T-cell (primary cell): ENCODE measurements at regions not wholly inside any gene's neighbourhood (a gene's known extent, or its start where the extent isn't known, plus 50 kb on each side); places are given as distances from the start of the nearest gene placed in this dataset.

Source experiments
- ATAC-seq, 4 experiments: fragments of 200-7000 bp in 3 of 4; fragments of 150-1000 bp in 1 of 4; cut with Tn5 transposase; replicated peaks in 1 of 4; 1 replicate in 3 of 4; 2 replicates in 1 of 4; pipeline ENCODE4 v1.10.0; 2021; ENCODE audit warnings: moderate library complexity in 3 of 4, mild to moderate bottlenecking in 2 of 4, moderate number of reproducible peaks in 1 of 4
- CTCF ChIA-PET, 2 donors: fragments of 300-600 bp; sonication (Branson Sonifier 250); formaldehyde crosslinking; loops; one replicate each; lab custom pipeline; 2022; ENCODE audit warnings: antibody characterized with exemption in 2 of 2; lab: Charles Lee
- POLR2A ChIA-PET, 2 donors: fragments of 300-600 bp; sonication (Branson Sonifier 250); formaldehyde crosslinking; loops; one replicate each; lab custom pipeline; 2022; ENCODE audit warnings: antibody characterized with exemption in 2 of 2; lab: Charles Lee
- DNase-seq, 35 experiments: peaks; one replicate each; pipeline versions ENCODE4 v3.0.0 to v3.0.0-alpha.2; 2013 to 2023
- H3K27ac ChIP-seq: one replicate; pipeline ENCODE4 v1.5.1; 2013; ENCODE audit warnings: low read length
- H3K27me3 ChIP-seq, 2 experiments: replicated peaks in 1 of 2; 1 replicate in 1 of 2; 2 replicates in 1 of 2; pipeline versions ENCODE4 v1.6.1 to v1.7.0; 2013; ENCODE audit warnings: low read length in 1 of 2, mixed read lengths in 1 of 2; ENCODE audit not compliant: control insufficient read depth in 2 of 2, insufficient read depth in 2 of 2; ENCODE audit errors: extremely low read depth in 1 of 2
- H3K36me3 ChIP-seq, 2 donors: 1 replicate in 1 of 2; 2 replicates in 1 of 2; pipeline versions ENCODE4 v1.6.1 to v1.7.0; 2013; ENCODE audit warnings: low read length in 1 of 2; ENCODE audit not compliant: control insufficient read depth in 2 of 2, insufficient read depth in 1 of 2; ENCODE audit errors: extremely low read depth in 1 of 2
- H3K4me1 ChIP-seq, 2 experiments: 1 replicate in 1 of 2; 2 replicates in 1 of 2; pipeline versions ENCODE4 v1.6.1 to v1.7.0; 2013; ENCODE audit warnings: low read length in 2 of 2, mixed read lengths in 1 of 2; ENCODE audit not compliant: insufficient read depth in 2 of 2, control insufficient read depth in 1 of 2; ENCODE audit errors: extremely low read depth in 1 of 2
- H3K4me3 ChIP-seq, 2 donors: 1 replicate in 1 of 2; 2 replicates in 1 of 2; pipeline versions ENCODE4 v1.5.1 to v1.7.0; 2013; ENCODE audit warnings: mild to moderate bottlenecking in 2 of 2, low read length in 1 of 2, moderate library complexity in 1 of 2; ENCODE audit not compliant: control insufficient read depth in 1 of 2; ENCODE audit errors: extremely low read depth in 1 of 2
- H3K9me3 ChIP-seq: 2 replicates; pipeline ENCODE4 v1.7.0; 2013
- H3K27ac Mint-ChIP-seq, 2 donors: one replicate each; pipeline ENCODE4 v1.8.0; 2020 to 2021; ENCODE audit warnings: mild to moderate bottlenecking in 2 of 2, mixed read lengths in 2 of 2
- H3K27me3 Mint-ChIP-seq, 2 donors: one replicate each; pipeline ENCODE4 v1.8.0; 2021 to 2022; ENCODE audit warnings: mixed read lengths in 2 of 2
- H3K36me3 Mint-ChIP-seq: one replicate; pipeline ENCODE4 v1.8.0; 2021; ENCODE audit warnings: mixed read lengths
- H3K4me1 Mint-ChIP-seq, 3 donors: one replicate each; pipeline ENCODE4 v1.8.0; 2020 to 2022; ENCODE audit warnings: mixed read lengths in 3 of 3, mild to moderate bottlenecking in 1 of 3
- H3K4me3 Mint-ChIP-seq, 3 donors: one replicate each; pipeline ENCODE4 v1.8.0; 2020 to 2022; ENCODE audit warnings: mild to moderate bottlenecking in 3 of 3, mixed read lengths in 3 of 3, moderate library complexity in 3 of 3
- H3K9me3 Mint-ChIP-seq, 3 donors: one replicate each; pipeline ENCODE4 v1.8.0; 2020 to 2022; ENCODE audit warnings: mixed read lengths in 3 of 3
- WGBS: methylation state at CpG from one replicate; pipeline ENCODE4 v1.1.5; 2013; ENCODE audit warnings: missing lambda C conversion rate; ENCODE audit not compliant: insufficient coverage; 5-methylcytosine and 5-hydroxymethylcytosine counted together

DNA sequence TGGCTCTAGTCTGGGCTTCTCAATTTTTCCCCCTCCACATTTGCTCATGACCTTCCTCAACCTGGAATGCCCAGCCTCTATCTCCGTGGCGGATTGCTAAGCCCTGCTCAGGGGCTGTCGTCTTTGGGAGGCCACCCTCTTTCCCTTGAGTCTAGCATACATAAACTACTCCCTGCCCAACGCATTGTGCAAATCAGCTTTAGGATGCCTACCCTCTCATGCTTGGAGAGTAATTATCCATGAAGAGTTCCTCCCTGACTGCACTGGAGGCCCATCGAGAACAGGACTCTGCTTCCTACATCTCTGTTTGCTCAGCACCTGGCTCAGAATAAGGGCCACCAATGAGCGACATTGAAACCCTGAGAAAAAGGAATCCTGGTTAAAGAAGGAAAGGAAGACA, 53.7 kb upstream of the NPAS2 start:
- Histone ChIP-seq H3K36me3 (no peaks in the 10 kb centered on the region), H3K4me1 (no peaks in the 10 kb centered on the region), H3K27ac (no peak overlapping the region), H3K27me3 (peaks cover 0 to 9% of the 10 kb centered on the region in 2 experiments), H3K9me3 (no peaks in the 10 kb centered on the region), H3K4me3 (no peak overlapping the region)
- CTCF ChIA-PET = no interaction called here
- H3K27me3 Mint-ChIP-seq = peaks cover 18 to 25% of the 10 kb centered on the region in 2 donors
- H3K27ac Mint-ChIP-seq = no peak overlapping the region
- H3K4me3 Mint-ChIP-seq = no peak overlapping the region
- no peaks in the 10 kb centered on the region for H3K4me1 Mint-ChIP-seq
- DNase-seq = no peak
- H3K9me3 Mint-ChIP-seq = no peaks in the 10 kb centered on the region
- WGBS = 80% methylated on average over 4 of the region's 6 CpGs
- no peak for ATAC-seq
- H3K36me3 Mint-ChIP-seq = no peaks in the 10 kb centered on the region
- POLR2A ChIA-PET = no interaction called here

DNA sequence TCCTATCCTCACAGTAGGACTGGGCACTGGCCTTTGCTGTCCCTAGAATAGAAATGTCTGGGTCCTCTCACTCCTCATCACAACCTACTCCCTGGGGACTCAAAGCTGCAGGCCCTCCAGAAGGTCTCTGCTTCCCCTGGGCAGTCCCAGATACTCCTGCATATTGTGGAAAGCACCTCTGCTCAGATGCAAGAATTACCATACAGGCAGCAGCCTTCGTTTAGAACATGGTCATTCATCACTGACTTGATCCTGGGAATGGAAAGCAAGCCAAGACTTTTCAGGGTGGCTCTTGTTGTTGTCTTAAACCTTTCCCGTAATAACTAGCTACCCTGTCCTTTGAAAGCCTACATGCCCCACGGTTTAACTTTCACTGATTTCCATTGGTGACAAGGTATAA, 53.1 kb upstream of the NPAS2 start:
- DNase-seq (no peak), ATAC-seq (no peak)
- Mint-ChIP-seq H3K9me3 (no peaks in the 10 kb centered on the region), H3K27ac (no peak overlapping the region), H3K4me3 (no peak overlapping the region), H3K4me1 (no peaks in the 10 kb centered on the region), H3K36me3 (no peaks in the 10 kb centered on the region), H3K27me3 (peaks cover 16 to 22% of the 10 kb centered on the region in 2 donors)
- WGBS = 38% methylated on average over 1 of the region's 3 CpGs
- H3K27me3 ChIP-seq = peaks cover 0 to 9% of the 10 kb centered on the region in 2 experiments
- H3K9me3 ChIP-seq = no peaks in the 10 kb centered on the region
- H3K4me3 ChIP-seq = no peak overlapping the region
- H3K4me1 ChIP-seq = no peaks in the 10 kb centered on the region
- H3K27ac ChIP-seq = no peak overlapping the region
- H3K36me3 ChIP-seq = no peaks in the 10 kb centered on the region
- CTCF ChIA-PET = no interaction called here
- POLR2A ChIA-PET = no interaction called here

DNA sequence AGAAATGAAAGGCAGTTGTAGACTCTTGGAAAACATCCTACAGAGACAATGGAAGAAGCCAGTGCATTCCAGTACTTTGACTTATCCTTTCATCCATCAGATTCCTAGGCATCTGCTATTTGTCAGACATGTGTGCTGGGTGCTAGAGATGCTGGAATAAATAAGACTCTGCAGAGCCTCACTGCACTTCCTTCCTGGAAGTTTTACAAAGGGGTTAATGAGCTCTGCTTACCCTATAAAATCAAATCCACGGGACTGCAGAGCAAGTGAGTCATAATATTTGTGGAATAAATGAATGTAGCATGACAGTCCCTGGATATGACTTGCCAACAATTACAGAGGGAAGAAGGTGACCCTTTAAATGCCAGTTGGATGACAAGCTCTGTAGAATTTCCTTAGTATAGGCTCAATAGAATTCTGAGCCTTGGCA, 52.7 kb upstream of the NPAS2 start:
- no peak for DNase-seq
- ChIA-PET CTCF (no interaction called here), POLR2A (no interaction called here)
- Mint-ChIP-seq H3K4me1 (no peaks in the 10 kb centered on the region), H3K27ac (no peak overlapping the region), H3K9me3 (no peaks in the 10 kb centered on the region), H3K4me3 (no peak overlapping the region), H3K36me3 (no peaks in the 10 kb centered on the region), H3K27me3 (peaks cover 14 to 20% of the 10 kb centered on the region in 2 donors)
- Histone ChIP-seq H3K4me1 (no peaks in the 10 kb centered on the region), H3K36me3 (no peaks in the 10 kb centered on the region), H3K9me3 (no peaks in the 10 kb centered on the region), H3K27me3 (peaks cover 0 to 9% of the 10 kb centered on the region in 2 experiments), H3K27ac (no peak overlapping the region), H3K4me3 (no peak overlapping the region)
- no peak for ATAC-seq
- WGBS = no CpG with 5 or more reads among the region's 1 CpG

DNA sequence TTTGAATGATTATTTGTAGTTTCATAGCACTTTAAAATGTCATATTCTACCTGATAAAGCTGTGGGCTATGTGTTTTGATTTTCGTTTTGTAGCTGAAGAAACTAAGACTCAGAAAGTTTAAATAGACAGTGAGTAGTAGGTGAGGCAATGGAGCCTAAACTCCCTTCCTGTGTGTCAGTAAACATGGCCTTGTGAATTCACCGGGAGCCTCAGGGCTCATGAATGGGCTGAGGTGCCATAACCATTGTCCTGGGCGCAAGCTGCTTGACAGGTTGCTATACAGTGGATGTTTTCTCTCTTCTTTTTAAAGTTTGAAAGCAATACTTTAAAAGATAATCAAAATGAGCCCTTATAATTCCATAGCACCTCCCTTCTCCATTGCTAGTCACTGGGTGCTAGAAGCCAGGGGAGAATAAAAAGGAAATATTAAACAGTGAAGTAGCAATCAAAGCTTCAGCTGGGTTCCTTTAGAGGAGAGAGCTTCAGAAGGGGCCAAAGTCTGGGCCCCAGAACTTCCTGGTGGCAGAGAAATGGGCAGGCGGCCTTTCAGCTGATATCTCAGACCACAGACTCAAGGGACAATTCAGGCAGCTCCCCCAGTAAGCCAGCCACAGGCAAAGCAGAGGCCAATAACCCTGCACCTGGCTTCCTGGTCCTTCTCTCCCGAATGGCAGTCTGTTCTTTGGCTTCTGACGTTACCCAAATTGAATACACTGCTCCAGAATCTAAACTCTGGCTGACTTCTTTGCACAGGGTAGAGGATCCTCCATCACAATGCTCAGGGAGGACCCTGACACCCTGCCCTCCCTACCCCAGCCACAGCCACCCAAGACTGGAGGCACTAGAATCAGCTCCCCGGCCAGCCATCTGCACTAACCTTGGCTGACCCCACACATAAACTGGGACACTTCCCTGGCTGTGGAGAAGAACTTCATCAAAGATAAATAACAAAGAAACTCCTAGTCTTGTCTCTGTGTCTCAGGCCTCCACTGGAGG, 51.8 kb upstream of the NPAS2 start:
- H3K4me1 ChIP-seq = no peaks in the 10 kb centered on the region
- no peaks in the 10 kb centered on the region for H3K36me3 ChIP-seq
- Mint-ChIP-seq H3K4me3 (no peak overlapping the region), H3K27ac (no peak overlapping the region), H3K4me1 (no peaks in the 10 kb centered on the region), H3K36me3 (no peaks in the 10 kb centered on the region), H3K9me3 (no peaks in the 10 kb centered on the region), H3K27me3 (peaks cover 14 to 20% of the 10 kb centered on the region in 2 donors)
- H3K9me3 ChIP-seq = no peaks in the 10 kb centered on the region
- H3K4me3 ChIP-seq = no peak overlapping the region
- H3K27ac ChIP-seq = no peak overlapping the region
- WGBS = 70% methylated on average over 2 of the region's 7 CpGs
- POLR2A ChIA-PET = interaction anchor here in 1 of 2 donors (0.5 kb wide), 1 partner anchor 178 kb away, joined by 3 read pairs; no protein-coding TSS in a partner anchor
- DNase-seq (no peak), ATAC-seq (no peak)
- H3K27me3 ChIP-seq = peaks cover 0 to 9% of the 10 kb centered on the region in 2 experiments
- CTCF ChIA-PET = no interaction called here
